ENCODE measurements at regions not wholly inside any gene's neighbourhood (a gene's known extent, or its start where the extent isn't known, plus 50 kb on each side); places are given as distances from the start of the nearest gene placed in this dataset.
"Not testable (repeated sequence)": the region's sequence is repeated elsewhere in the genome, so short reads cannot be mapped to it uniquely, and the experiment has no call there.

- H3K4me3 ChIP-seq; H3K36me3 ChIP-seq; H3K4me1 ChIP-seq; H3K27me3 ChIP-seq; intact Hi-C loops (cut with DNase I); H3K9me3 ChIP-seq; H3K27ac ChIP-seq; DNase-seq: not testable (repeated sequence)
- peak in 3 of 8 donors; percentile 44 to 63 (median 61) for ATAC-seq
- no CpG with 5 or more reads among the region's 8 CpGs for WGBS, 2 donors
Measured at GRCh38 chr15:20100604-20101270, 440.9 kb downstream of the GOLGA6L6 start.

DNA sequence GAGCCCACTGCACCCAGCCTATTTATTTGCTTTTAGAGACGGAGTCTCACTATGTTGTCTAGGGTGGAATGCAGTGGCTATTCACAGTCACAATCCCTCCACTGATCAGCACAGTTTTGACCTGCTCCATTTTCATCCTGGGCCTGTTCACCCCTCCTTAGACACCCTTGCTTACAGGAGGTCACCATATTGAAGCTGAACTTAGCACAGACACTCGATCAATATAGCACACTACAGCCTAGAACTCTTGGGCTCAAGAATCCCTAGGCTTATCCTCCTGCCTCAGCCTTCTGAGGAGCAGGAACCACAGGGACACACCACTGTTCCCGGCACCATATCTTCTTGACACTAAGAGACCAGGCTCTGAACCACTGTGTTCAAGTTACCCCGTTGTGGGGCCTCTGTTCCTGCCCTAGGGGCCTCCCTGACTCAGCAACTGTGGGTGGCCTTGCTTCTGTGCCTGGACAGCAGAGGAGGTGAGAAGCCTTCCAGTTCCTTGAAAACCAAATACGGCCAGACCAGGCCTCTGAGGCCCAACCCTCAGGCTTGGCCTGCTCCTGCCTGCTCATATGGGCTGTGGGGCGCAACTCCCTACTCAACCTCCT is 445.8 kb downstream of the GOLGA6L6 start:
- ATAC-seq; H3K9me3 ChIP-seq; H3K4me3 ChIP-seq; H3K4me1 ChIP-seq; H3K27me3 ChIP-seq; DNase-seq; H3K36me3 ChIP-seq; intact Hi-C loops (cut with DNase I); H3K27ac ChIP-seq: not testable (repeated sequence)
- WGBS, 2 donors, result 48 to 62% methylated on average over 3 to 5 of the region's 6 CpGs

DNA sequence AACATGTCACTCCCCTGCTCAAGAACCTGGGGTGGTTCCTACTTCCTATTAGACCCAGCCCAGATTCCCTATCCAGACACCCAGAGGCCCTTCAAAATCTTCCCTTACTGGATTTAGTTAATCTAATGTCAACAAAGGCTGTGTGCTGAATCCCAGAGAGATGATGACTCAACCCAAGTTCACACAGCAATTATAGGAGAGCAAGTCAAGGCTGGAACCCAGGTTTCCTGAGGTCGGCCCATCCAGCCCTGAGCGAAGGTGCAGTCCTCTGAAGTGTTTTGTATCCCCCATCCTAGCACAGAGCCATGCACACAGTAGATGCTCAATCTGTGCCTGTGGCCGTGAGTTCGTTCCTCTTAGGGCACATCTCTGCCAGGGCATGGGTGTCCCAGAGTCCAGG is 452.1 kb downstream of the GOLGA6L6 start:
- DNase-seq, result not testable (repeated sequence)
- WGBS, 2 donors, result 54 to 60% methylated on average over 2 of the region's 4 CpGs

GRCh38 chr15:20084026-20084425 is 457.6 kb downstream of the GOLGA6L6 start:
- DNase-seq; H3K4me3 ChIP-seq; H3K9me3 ChIP-seq; ATAC-seq; intact Hi-C loops (cut with DNase I); H3K4me1 ChIP-seq; H3K36me3 ChIP-seq; H3K27me3 ChIP-seq; H3K27ac ChIP-seq: not testable (repeated sequence)
- WGBS, 2 donors, result no CpG with 5 or more reads among the region's 6 CpGs

More for the DNA sequence above, 452.1 kb downstream of the GOLGA6L6 start:
- H3K36me3 ChIP-seq; H3K27me3 ChIP-seq; ATAC-seq; H3K4me1 ChIP-seq; H3K4me3 ChIP-seq; H3K9me3 ChIP-seq; intact Hi-C loops (cut with DNase I); H3K27ac ChIP-seq: not testable (repeated sequence)

GRCh38 chr15:20074082-20074481 is 467.5 kb downstream of the GOLGA6L6 start:
- not testable (repeated sequence) for DNase-seq

DNA sequence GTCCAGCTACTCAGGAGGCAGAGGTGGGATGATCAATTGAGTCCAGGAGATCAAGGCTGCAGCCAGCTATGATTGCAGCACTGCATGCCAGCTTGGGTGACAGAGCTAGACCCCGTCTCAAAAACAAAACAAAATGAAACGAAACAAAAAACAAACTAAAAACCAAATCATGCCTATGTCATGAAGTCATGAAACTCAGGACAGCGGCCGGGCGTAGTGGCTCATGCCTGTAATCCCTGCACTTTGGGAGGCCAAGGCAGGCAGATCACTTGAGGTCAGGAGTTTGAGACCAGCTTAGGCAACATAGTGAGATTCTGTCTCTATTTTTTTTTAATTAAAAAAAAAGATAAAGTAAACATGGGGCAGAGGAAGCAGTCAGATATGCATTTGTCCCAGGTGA is 472.6 kb downstream of the GOLGA6L6 start:
- H3K4me3 ChIP-seq; DNase-seq; H3K4me1 ChIP-seq; H3K27ac ChIP-seq; intact Hi-C loops (cut with DNase I); H3K36me3 ChIP-seq; H3K9me3 ChIP-seq; ATAC-seq; H3K27me3 ChIP-seq: not testable (repeated sequence)
- WGBS, 2 donors, result 72 to 77% methylated on average over 4 of the region's 5 CpGs

More at GRCh38 chr15:20074082-20074481, 467.5 kb downstream of the GOLGA6L6 start:
- 92 to 93% methylated on average over 17 to 22 of the region's 35 CpGs for WGBS, 2 donors
- H3K27ac ChIP-seq; H3K4me3 ChIP-seq; H3K4me1 ChIP-seq; H3K9me3 ChIP-seq; H3K27me3 ChIP-seq; H3K36me3 ChIP-seq; intact Hi-C loops (cut with DNase I): not testable (repeated sequence)
- peak in 2 of 8 donors; percentile 17 to 35 for ATAC-seq

DNA sequence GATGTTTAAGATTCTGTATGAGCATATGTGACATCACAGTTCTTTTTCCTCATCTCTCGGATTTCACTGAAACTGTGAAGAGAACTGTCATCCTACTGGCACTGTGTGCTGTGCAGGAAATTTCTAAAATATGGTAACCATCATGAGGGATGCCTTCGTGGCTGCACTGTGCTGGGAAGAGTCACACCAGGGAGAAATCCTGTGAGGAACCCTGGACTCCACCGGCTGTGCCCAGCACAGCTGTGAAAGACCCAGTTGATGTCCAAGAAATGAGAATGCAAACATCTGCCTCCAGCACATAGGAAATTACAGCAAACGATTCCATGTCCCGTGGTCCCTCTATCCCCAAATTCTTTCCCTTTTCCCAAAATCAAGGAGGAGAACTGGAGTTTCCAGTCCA is 475.4 kb downstream of the GOLGA6L6 start:
- DNase-seq; H3K4me3 ChIP-seq; H3K9me3 ChIP-seq; H3K4me1 ChIP-seq; ATAC-seq; H3K27me3 ChIP-seq; H3K36me3 ChIP-seq; H3K27ac ChIP-seq; intact Hi-C loops (cut with DNase I): not testable (repeated sequence)
- WGBS, 2 donors, result 46 to 51% methylated on average over 2 of the region's 5 CpGs

GRCh38 chr15:20065508-20065907 is 476.1 kb downstream of the GOLGA6L6 start:
- H3K4me1 ChIP-seq; H3K27me3 ChIP-seq; H3K4me3 ChIP-seq; H3K27ac ChIP-seq; H3K9me3 ChIP-seq; intact Hi-C loops (cut with DNase I); H3K36me3 ChIP-seq; DNase-seq: not testable (repeated sequence)
- peak in 1 of 8 donors; percentile 27 for ATAC-seq
- 77 to 84% methylated on average over 7 of the region's 10 CpGs for WGBS, 2 donors

GRCh38 chr15:20063167-20063566 is 478.4 kb downstream of the GOLGA6L6 start:
- WGBS, 2 donors, result 64 to 67% methylated on average over 7 of the region's 7 CpGs
- ATAC-seq; DNase-seq; H3K27ac ChIP-seq; H3K27me3 ChIP-seq; H3K9me3 ChIP-seq; H3K4me1 ChIP-seq; intact Hi-C loops (cut with DNase I); H3K36me3 ChIP-seq; H3K4me3 ChIP-seq: not testable (repeated sequence)

DNA sequence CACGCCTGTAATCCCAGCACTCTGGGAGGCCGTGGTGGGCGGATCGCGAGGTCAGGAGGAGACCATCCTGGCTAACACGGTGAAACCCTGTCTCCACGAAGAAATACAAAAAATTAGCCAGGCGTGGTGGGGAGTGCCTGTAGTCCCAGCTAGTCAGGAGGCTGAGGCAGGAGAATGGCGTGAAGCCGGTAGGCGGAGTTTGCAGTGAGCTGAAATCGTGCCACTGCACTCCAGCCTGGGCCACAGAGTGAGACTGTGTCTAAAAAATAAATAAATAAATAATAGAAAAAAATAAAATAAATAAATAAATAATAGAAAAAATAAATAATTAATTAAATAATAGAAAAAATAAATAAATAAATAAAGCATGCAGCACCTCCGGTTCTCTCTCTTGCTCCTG is 480.8 kb downstream of the GOLGA6L6 start:
- DNase-seq; ATAC-seq; H3K27me3 ChIP-seq; H3K4me3 ChIP-seq; intact Hi-C loops (cut with DNase I); H3K27ac ChIP-seq; H3K4me1 ChIP-seq; H3K36me3 ChIP-seq; H3K9me3 ChIP-seq: not testable (repeated sequence)
- WGBS, 2 donors, result 83 to 88% methylated on average over 6 of the region's 13 CpGs

DNA sequence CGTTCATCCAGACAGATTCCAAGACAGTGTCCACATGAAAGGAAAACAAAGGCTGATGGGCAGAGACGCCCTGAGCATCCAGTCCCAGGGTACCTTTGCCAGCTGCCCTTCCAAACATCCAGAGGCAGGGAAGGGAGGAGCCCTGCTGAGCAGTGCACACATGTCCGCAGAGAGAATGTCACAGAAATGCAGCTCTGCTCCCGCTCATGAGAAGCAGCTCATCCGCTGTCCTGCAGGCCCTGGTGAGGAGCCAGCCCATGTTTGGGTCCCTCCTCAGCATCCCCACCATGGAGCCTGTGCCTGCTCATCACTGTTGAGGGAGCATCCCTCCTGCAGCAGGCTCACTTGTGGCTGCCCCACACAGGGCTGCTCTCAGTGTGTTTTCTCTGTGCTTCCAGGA is 484.7 kb downstream of the GOLGA6L6 start:
- intact Hi-C loops (cut with DNase I); DNase-seq; H3K4me1 ChIP-seq; ATAC-seq; H3K9me3 ChIP-seq; H3K27ac ChIP-seq; H3K36me3 ChIP-seq; H3K27me3 ChIP-seq; H3K4me3 ChIP-seq: not testable (repeated sequence)
- WGBS, 2 donors, result 64 to 65% methylated on average over 5 of the region's 5 CpGs

DNA sequence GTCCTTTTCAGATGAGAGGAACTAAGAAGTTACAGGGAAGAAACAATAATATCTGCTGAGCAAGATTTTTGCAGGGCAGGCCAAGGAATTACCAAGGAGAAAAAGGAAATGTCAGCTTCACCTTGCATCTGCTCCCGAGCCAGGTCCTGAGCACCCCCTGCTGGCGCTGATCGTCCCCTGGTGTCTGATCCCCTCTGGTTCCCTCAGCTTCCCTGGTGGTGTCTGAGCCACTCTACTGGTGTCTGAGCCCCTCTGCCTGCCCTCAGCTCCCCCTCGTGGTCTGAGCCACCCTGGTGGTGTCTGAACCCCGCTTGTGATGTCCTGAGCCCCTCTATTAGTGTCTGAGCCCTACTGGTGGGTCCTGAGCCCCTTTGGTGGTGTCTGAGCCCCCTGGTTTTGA is 485.7 kb downstream of the GOLGA6L6 start:
- H3K4me1 ChIP-seq; H3K4me3 ChIP-seq; intact Hi-C loops (cut with DNase I); H3K27ac ChIP-seq; ATAC-seq; DNase-seq; H3K27me3 ChIP-seq; H3K36me3 ChIP-seq; H3K9me3 ChIP-seq: not testable (repeated sequence)
- 43 to 62% methylated on average over 4 to 5 of the region's 5 CpGs for WGBS, 2 donors
